NB4 (cell line): ENCODE measurements at regions not wholly inside any gene's neighbourhood (a gene's known extent, or its start where the extent isn't known, plus 50 kb on each side); places are given as distances from the start of the nearest gene placed in this dataset.

Experiments used
- CTCF ChIP-seq: IDR thresholded peaks from one replicate; pipeline ENCODE4 v1.5.1; 2012; ENCODE audit warnings: low read depth, low read length
- POLR2A ChIP-seq: IDR thresholded peaks from 2 replicates; pipeline ENCODE4 v1.6.1; 2011; ENCODE audit warnings: mild to moderate bottlenecking; ENCODE audit not compliant: insufficient read length; ENCODE audit errors: extremely low read depth

GRCh38 chr18:27366665-27367064 lies 181.6 kb upstream of the CHST9 start:
- TF ChIP-seq CTCF (no peak), POLR2A (no peak)
